ENCODE measurements at regions not wholly inside any gene's neighbourhood (a gene's known extent, or its start where the extent isn't known, plus 50 kb on each side); places are given as distances from the start of the nearest gene placed in this dataset.

DNA sequence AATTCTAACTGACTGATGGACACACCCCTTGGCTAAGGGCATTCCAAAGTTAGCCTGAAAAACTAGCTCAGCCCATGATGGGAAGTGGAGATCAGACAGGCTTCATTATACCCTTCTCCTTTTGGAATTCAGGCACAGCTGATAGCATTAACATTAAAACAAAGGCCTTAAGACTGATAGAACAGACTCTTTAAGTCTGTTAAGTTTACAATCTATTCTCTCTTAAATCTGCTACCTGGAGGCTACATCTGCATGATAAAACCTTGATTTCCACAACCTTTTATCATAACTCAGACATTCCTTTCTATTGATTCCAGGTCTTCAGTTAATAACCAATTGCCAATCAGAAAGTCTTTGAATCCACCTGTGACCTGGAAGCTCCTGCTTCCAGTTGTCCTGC is 281.4 kb downstream of the TUSC1 start:
- no peak for ATAC-seq
- Histone ChIP-seq H3K27ac (ENCODE audit: low read depth, low read length) (no peak overlapping the region), H3K9me3 (ENCODE audit: control insufficient read depth in 2 of 3, low read length in 3 of 3) (no peaks in the 10 kb centered on the region), H3K4me3 (ENCODE audit: low read length) (no peak overlapping the region), H3K36me3 (ENCODE audit: control insufficient read depth in 2 of 3, insufficient read depth in 3 of 3, low read length in 3 of 3) (no peaks in the 10 kb centered on the region), H3K4me1 (ENCODE audit: control insufficient read depth in 2 of 2, insufficient read depth in 2 of 2, low read length in 2 of 2) (no peaks in the 10 kb centered on the region), H3K27me3 (ENCODE audit: control insufficient read depth in 2 of 2, insufficient read depth in 2 of 2, low read length in 2 of 2) (no peaks in the 10 kb centered on the region)
- no peak overlapping the region for H3K4me3 Mint-ChIP-seq
- intact Hi-C loops (cut with micrococcal nuclease): no loop called here
- CTCF ChIA-PET: no interaction called here
- H3K9me3 Mint-ChIP-seq: peaks cover 0 to 19% (median 9%) of the 10 kb centered on the region in 11 donors
- POLR2A ChIA-PET: no interaction called here
- no peak overlapping the region for H3K27ac Mint-ChIP-seq
- H3K4me1 Mint-ChIP-seq: no peaks in the 10 kb centered on the region
- no peaks in the 10 kb centered on the region for H3K36me3 Mint-ChIP-seq
- no peak for DNase-seq
- no peaks in the 10 kb centered on the region for H3K27me3 Mint-ChIP-seq

GRCh38 chr9:25381141-25381540 is 297.1 kb downstream of the TUSC1 start:
- H3K36me3 Mint-ChIP-seq: no peaks in the 10 kb centered on the region
- no peaks in the 10 kb centered on the region for H3K4me1 ChIP-seq (ENCODE audit: control insufficient read depth in 2 of 2, insufficient read depth in 2 of 2, low read length in 2 of 2)
- DNase-seq (no peak), ATAC-seq (no peak)
- no peak overlapping the region for H3K4me3 ChIP-seq (ENCODE audit: low read length)
- no peaks in the 10 kb centered on the region for H3K36me3 ChIP-seq (ENCODE audit: control insufficient read depth in 2 of 3, insufficient read depth in 3 of 3, low read length in 3 of 3)
- CTCF ChIA-PET: no interaction called here
- H3K27me3 ChIP-seq (ENCODE audit: control insufficient read depth in 2 of 2, insufficient read depth in 2 of 2, low read length in 2 of 2): no peaks in the 10 kb centered on the region
- peaks cover 0 to 6% (median 0%) of the 10 kb centered on the region in 3 experiments for H3K9me3 ChIP-seq (ENCODE audit: control insufficient read depth in 2 of 3, low read length in 3 of 3)
- no peaks in the 10 kb centered on the region for H3K27me3 Mint-ChIP-seq
- H3K4me3 Mint-ChIP-seq: no peak overlapping the region
- H3K4me1 Mint-ChIP-seq: no peaks in the 10 kb centered on the region
- peaks cover 0 to 38% (median 5%) of the 10 kb centered on the region in 11 donors for H3K9me3 Mint-ChIP-seq
- POLR2A ChIA-PET: no interaction called here
- no peak overlapping the region for H3K27ac ChIP-seq (ENCODE audit: low read depth, low read length)
- intact Hi-C loops (cut with micrococcal nuclease): no loop called here
- no peak overlapping the region for H3K27ac Mint-ChIP-seq

DNA sequence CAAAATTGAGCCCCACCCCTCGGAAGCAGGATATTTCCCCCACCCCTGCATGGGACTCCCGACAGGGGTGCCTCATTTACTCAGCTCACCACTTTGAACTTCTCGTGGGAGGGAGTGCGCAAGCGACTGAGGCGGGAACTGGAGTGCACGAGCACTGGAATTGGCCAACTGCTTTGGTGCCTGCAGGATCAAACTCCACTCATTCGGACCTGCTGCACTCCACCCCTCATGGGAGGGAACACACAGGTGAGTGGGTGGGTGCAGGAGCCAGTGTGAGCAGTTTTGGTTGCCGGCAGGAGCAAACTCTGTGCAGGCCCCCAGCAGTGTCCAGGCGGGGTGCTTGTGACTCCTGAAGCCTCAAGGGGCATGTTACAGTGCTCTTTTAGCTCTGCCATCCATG is 301.2 kb downstream of the TUSC1 start:
- H3K27me3 Mint-ChIP-seq: no peaks in the 10 kb centered on the region
- no peaks in the 10 kb centered on the region for H3K4me1 Mint-ChIP-seq
- ChIA-PET CTCF (no interaction called here), POLR2A (no interaction called here)
- no peak for DNase-seq
- no peaks in the 10 kb centered on the region for H3K4me1 ChIP-seq (ENCODE audit: control insufficient read depth in 2 of 2, insufficient read depth in 2 of 2, low read length in 2 of 2)
- no peak for ATAC-seq
- H3K9me3 Mint-ChIP-seq: peaks cover 4 to 35% (median 13%) of the 10 kb centered on the region in 11 donors
- H3K4me3 ChIP-seq (ENCODE audit: low read length): no peak overlapping the region
- no peaks in the 10 kb centered on the region for H3K27me3 ChIP-seq (ENCODE audit: control insufficient read depth in 2 of 2, insufficient read depth in 2 of 2, low read length in 2 of 2)
- no peak overlapping the region for H3K4me3 Mint-ChIP-seq
- intact Hi-C loops (cut with micrococcal nuclease): no loop called here
- H3K9me3 ChIP-seq (ENCODE audit: control insufficient read depth in 2 of 3, low read length in 3 of 3): peaks cover 0 to 4% (median 0%) of the 10 kb centered on the region in 3 experiments
- no peaks in the 10 kb centered on the region for H3K36me3 ChIP-seq (ENCODE audit: control insufficient read depth in 2 of 3, insufficient read depth in 3 of 3, low read length in 3 of 3)
- H3K27ac Mint-ChIP-seq: no peak overlapping the region
- H3K27ac ChIP-seq (ENCODE audit: low read depth, low read length): no peak overlapping the region
- H3K36me3 Mint-ChIP-seq: no peaks in the 10 kb centered on the region

DNA sequence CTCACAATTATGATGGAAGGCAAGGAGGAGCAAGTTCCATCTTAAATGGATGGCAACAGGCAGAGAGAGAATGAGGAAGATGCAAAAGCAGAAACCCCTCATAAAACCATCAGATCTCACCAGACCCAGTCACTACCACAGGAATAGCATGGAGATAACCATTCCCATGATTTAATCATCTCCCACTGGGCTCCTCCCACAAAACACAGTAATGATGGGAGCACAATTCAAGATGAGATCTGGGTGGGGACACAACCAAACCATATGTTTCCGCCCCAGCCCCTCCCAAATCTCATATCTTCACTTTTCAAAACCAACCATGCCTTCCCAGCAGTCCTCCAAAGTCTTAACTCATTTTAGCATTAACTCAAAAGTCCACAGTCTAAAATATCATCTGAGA is 304.0 kb downstream of the TUSC1 start:
- POLR2A ChIA-PET: no interaction called here
- Mint-ChIP-seq H3K27me3 (no peaks in the 10 kb centered on the region), H3K36me3 (no peaks in the 10 kb centered on the region), H3K9me3 (peaks cover 4 to 45% (median 14%) of the 10 kb centered on the region in 11 donors), H3K27ac (no peak overlapping the region), H3K4me1 (no peaks in the 10 kb centered on the region), H3K4me3 (no peak overlapping the region)
- ATAC-seq: no peak
- H3K4me1 ChIP-seq (ENCODE audit: control insufficient read depth in 2 of 2, insufficient read depth in 2 of 2, low read length in 2 of 2): no peaks in the 10 kb centered on the region
- H3K9me3 ChIP-seq (ENCODE audit: control insufficient read depth in 2 of 3, low read length in 3 of 3): peaks cover 0 to 4% (median 0%) of the 10 kb centered on the region in 3 experiments
- no peaks in the 10 kb centered on the region for H3K36me3 ChIP-seq (ENCODE audit: control insufficient read depth in 2 of 3, insufficient read depth in 3 of 3, low read length in 3 of 3)
- no peaks in the 10 kb centered on the region for H3K27me3 ChIP-seq (ENCODE audit: control insufficient read depth in 2 of 2, insufficient read depth in 2 of 2, low read length in 2 of 2)
- DNase-seq: no peak
- intact Hi-C loops (cut with micrococcal nuclease): no loop called here
- CTCF ChIA-PET: no interaction called here
- no peak overlapping the region for H3K4me3 ChIP-seq (ENCODE audit: low read length)
- no peak overlapping the region for H3K27ac ChIP-seq (ENCODE audit: low read depth, low read length)

- Histone ChIP-seq H3K36me3 (ENCODE audit: control insufficient read depth in 2 of 3, insufficient read depth in 3 of 3, low read length in 3 of 3) (no peaks in the 10 kb centered on the region), H3K9me3 (ENCODE audit: control insufficient read depth in 2 of 3, low read length in 3 of 3) (no peaks in the 10 kb centered on the region), H3K4me1 (ENCODE audit: control insufficient read depth in 2 of 2, insufficient read depth in 2 of 2, low read length in 2 of 2) (no peaks in the 10 kb centered on the region), H3K27ac (ENCODE audit: low read depth, low read length) (no peak overlapping the region), H3K27me3 (ENCODE audit: control insufficient read depth in 2 of 2, insufficient read depth in 2 of 2, low read length in 2 of 2) (no peaks in the 10 kb centered on the region), H3K4me3 (ENCODE audit: low read length) (no peak overlapping the region)
- Mint-ChIP-seq H3K4me1 (no peaks in the 10 kb centered on the region), H3K27ac (no peak overlapping the region), H3K36me3 (no peaks in the 10 kb centered on the region), H3K4me3 (no peak overlapping the region), H3K27me3 (no peaks in the 10 kb centered on the region), H3K9me3 (peaks cover 0 to 23% (median 5%) of the 10 kb centered on the region in 11 donors)
- ATAC-seq (no peak), DNase-seq (no peak)
- intact Hi-C loops (cut with micrococcal nuclease): no loop called here
- ChIA-PET POLR2A (no interaction called here), CTCF (no interaction called here)
These were observed 311.3 kb downstream of the TUSC1 start for GRCh38 chr9:25366906-25367305.

GRCh38 chr9:25353783-25354182 is 324.5 kb downstream of the TUSC1 start:
- Histone ChIP-seq H3K36me3 (ENCODE audit: control insufficient read depth in 2 of 3, insufficient read depth in 3 of 3, low read length in 3 of 3) (no peaks in the 10 kb centered on the region), H3K4me3 (ENCODE audit: low read length) (no peak overlapping the region), H3K4me1 (ENCODE audit: control insufficient read depth in 2 of 2, insufficient read depth in 2 of 2, low read length in 2 of 2) (no peaks in the 10 kb centered on the region), H3K9me3 (ENCODE audit: control insufficient read depth in 2 of 3, low read length in 3 of 3) (peaks cover 0 to 10% (median 0%) of the 10 kb centered on the region in 3 experiments), H3K27ac (ENCODE audit: low read depth, low read length) (no peak overlapping the region), H3K27me3 (ENCODE audit: control insufficient read depth in 2 of 2, insufficient read depth in 2 of 2, low read length in 2 of 2) (no peaks in the 10 kb centered on the region)
- no peak overlapping the region for H3K27ac Mint-ChIP-seq
- CTCF ChIA-PET: no interaction called here
- ATAC-seq (no peak), DNase-seq (no peak)
- H3K27me3 Mint-ChIP-seq: no peaks in the 10 kb centered on the region
- intact Hi-C loops (cut with micrococcal nuclease): no loop called here
- POLR2A ChIA-PET: no interaction called here
- no peaks in the 10 kb centered on the region for H3K36me3 Mint-ChIP-seq
- H3K4me3 Mint-ChIP-seq: no peak overlapping the region
- no peaks in the 10 kb centered on the region for H3K4me1 Mint-ChIP-seq
- H3K9me3 Mint-ChIP-seq: peaks cover 8 to 25% (median 13%) of the 10 kb centered on the region in 11 donors

DNA sequence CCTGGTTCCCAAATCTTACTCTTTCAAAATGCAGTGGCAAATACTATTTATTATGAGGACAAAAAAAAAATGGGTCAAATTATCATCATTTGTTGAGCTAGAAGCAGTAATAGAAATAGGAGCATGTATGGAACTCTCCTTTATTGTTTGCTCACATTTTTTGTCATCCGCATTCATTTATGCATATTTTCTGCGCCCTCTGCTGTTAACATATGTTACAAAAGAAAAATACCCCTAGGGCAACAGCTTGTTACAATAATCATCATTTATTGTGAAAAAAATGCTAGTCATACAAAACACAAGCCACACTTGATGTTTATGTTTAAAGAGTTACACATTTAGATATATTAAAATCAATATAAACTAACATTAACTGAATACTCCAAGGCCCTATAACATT is 328.2 kb downstream of the TUSC1 start:
- H3K4me3 ChIP-seq (ENCODE audit: low read length): no peak overlapping the region
- Mint-ChIP-seq H3K36me3 (no peaks in the 10 kb centered on the region), H3K27me3 (no peaks in the 10 kb centered on the region), H3K4me1 (no peaks in the 10 kb centered on the region), H3K4me3 (no peak overlapping the region), H3K9me3 (peaks cover 0 to 10% (median 4%) of the 10 kb centered on the region in 11 donors), H3K27ac (no peak overlapping the region)
- H3K27me3 ChIP-seq (ENCODE audit: control insufficient read depth in 2 of 2, insufficient read depth in 2 of 2, low read length in 2 of 2): no peaks in the 10 kb centered on the region
- intact Hi-C loops (cut with micrococcal nuclease): no loop called here
- H3K4me1 ChIP-seq (ENCODE audit: control insufficient read depth in 2 of 2, insufficient read depth in 2 of 2, low read length in 2 of 2): no peaks in the 10 kb centered on the region
- DNase-seq (no peak), ATAC-seq (no peak)
- no peak overlapping the region for H3K27ac ChIP-seq (ENCODE audit: low read depth, low read length)
- no peaks in the 10 kb centered on the region for H3K36me3 ChIP-seq (ENCODE audit: control insufficient read depth in 2 of 3, insufficient read depth in 3 of 3, low read length in 3 of 3)
- POLR2A ChIA-PET: no interaction called here
- CTCF ChIA-PET: interaction anchor here (0.7 kb wide), 1 partner anchor 506 kb away, joined by 4 read pairs; no protein-coding TSS in a partner anchor
- H3K9me3 ChIP-seq (ENCODE audit: control insufficient read depth in 2 of 3, low read length in 3 of 3): peaks cover 0 to 5% (median 0%) of the 10 kb centered on the region in 3 experiments

Data from naive thymus-derived CD4-positive, alpha-beta T cell (primary cell).